Right ventricle myocardium inferior (tissue), 1 donor: ENCODE measurements at regions not wholly inside any gene's neighbourhood (a gene's known extent, or its start where the extent isn't known, plus 50 kb on each side); places are given as distances from the start of the nearest gene placed in this dataset.
"Not testable (repeated sequence)": the region's sequence is repeated elsewhere in the genome, so short reads cannot be mapped to it uniquely, and the experiment has no call there.

Experiments used
- ATAC-seq: fragments of 200-7000 bp; cut with Tn5 transposase; one replicate; pipeline ENCODE4 v1.9.1; 2020; ENCODE audit warnings: mild to moderate bottlenecking, moderate library complexity
- DNase-seq: peaks from one replicate; pipeline ENCODE4 v3.0.0; 2021; ENCODE audit errors: missing footprints
- intact Hi-C: fragments of 100-400 bp; cut with DNase I; formaldehyde crosslinking; loops from one replicate; pipeline ENCODE4 v1.11.0; 2022
- donor health status: DM: no; HTN: yes; CAD: no; lungs with severe emphysema.

GRCh38 chr6:81894788-81895271 lies 142.3 kb upstream of the TENT5A start:
- intact Hi-C loops, result loop anchor here (5.0 kb wide), 1 partner anchor 38 kb away; no protein-coding TSS in a partner anchor
- peak; percentile 96 for ATAC-seq
- peak; percentile 75 for DNase-seq

- intact Hi-C loops, result loop anchor here (5.0 kb wide), 1 partner anchor 37 kb away; no protein-coding TSS in a partner anchor
- ATAC-seq (peak; percentile 80), DNase-seq (no peak)
Measured at GRCh38 chr6:81894306-81894705, 141.8 kb upstream of the TENT5A start.

- intact Hi-C loops, result loop anchor here (5.0 kb wide), 1 partner anchor 36 kb away; no protein-coding TSS in a partner anchor
- DNase-seq (no peak), ATAC-seq (no peak)
Measured at GRCh38 chr6:81892891-81893290, 140.4 kb upstream of the TENT5A start.

GRCh38 chr6:81891874-81892273 lies 139.4 kb upstream of the TENT5A start:
- intact Hi-C loops, result loop anchor here (5.0 kb wide), 1 partner anchor 35 kb away; no protein-coding TSS in a partner anchor
- ATAC-seq, result no peak
- no peak for DNase-seq

GRCh38 chr6:81890846-81891245 lies 138.4 kb upstream of the TENT5A start:
- intact Hi-C loops, result loop anchor here (5.0 kb wide), 1 partner anchor 34 kb away; no protein-coding TSS in a partner anchor
- DNase-seq (no peak), ATAC-seq (no peak)

- no peak for DNase-seq
- no peak for ATAC-seq
- intact Hi-C loops, result loop anchor here (5.0 kb wide), 1 partner anchor 32 kb away; no protein-coding TSS in a partner anchor
Measured at GRCh38 chr6:81889377-81890053, 137.0 kb upstream of the TENT5A start.

GRCh38 chr6:81886909-81887308 lies 134.4 kb upstream of the TENT5A start:
- DNase-seq, intact Hi-C loops, ATAC-seq: not testable (repeated sequence)

GRCh38 chr6:81886157-81886556 lies 133.7 kb upstream of the TENT5A start:
- intact Hi-C loops, result no loop called here
- no peak for ATAC-seq
- no peak for DNase-seq

- intact Hi-C loops, result no loop called here
- no peak for ATAC-seq
- DNase-seq, result no peak
Measured at GRCh38 chr6:81881660-81882059, 129.2 kb upstream of the TENT5A start.

- peak; percentile 10 for ATAC-seq
- no peak for DNase-seq
- intact Hi-C loops, result no loop called here
Measured at GRCh38 chr6:81878479-81878878, 126.0 kb upstream of the TENT5A start.

- no peak for DNase-seq
- intact Hi-C loops, result no loop called here
- ATAC-seq, result no peak
Measured at GRCh38 chr6:81876971-81877370, 124.5 kb upstream of the TENT5A start.

GRCh38 chr6:81875782-81876293 lies 123.4 kb upstream of the TENT5A start:
- intact Hi-C loops, result no loop called here
- DNase-seq (no peak), ATAC-seq (no peak)

- DNase-seq, intact Hi-C loops, ATAC-seq: not testable (repeated sequence)
Measured at GRCh38 chr6:81869749-81870508, 117.4 kb upstream of the TENT5A start.

GRCh38 chr6:81865712-81866111 lies 113.2 kb upstream of the TENT5A start:
- intact Hi-C loops, result no loop called here
- ATAC-seq (no peak), DNase-seq (no peak)

GRCh38 chr6:81864124-81864523 lies 111.6 kb upstream of the TENT5A start:
- ATAC-seq (no peak), DNase-seq (no peak)
- intact Hi-C loops, result no loop called here

GRCh38 chr6:81863123-81863522 lies 110.6 kb upstream of the TENT5A start:
- DNase-seq, result no peak
- ATAC-seq, result peak; percentile 33
- intact Hi-C loops, result no loop called here

GRCh38 chr6:81861281-81861680 lies 108.8 kb upstream of the TENT5A start:
- no peak for DNase-seq
- intact Hi-C loops, result no loop called here
- no peak for ATAC-seq

- intact Hi-C loops, result loop anchor here (5.0 kb wide), 1 partner anchor 32 kb away; no protein-coding TSS in a partner anchor
Measured at GRCh38 chr6:81859884-81860283, 107.4 kb upstream of the TENT5A start.

GRCh38 chr6:81857812-81858211 lies 105.3 kb upstream of the TENT5A start:
- DNase-seq, result no peak
- peak; percentile 79 for ATAC-seq
- intact Hi-C loops, result loop anchor here (5.0 kb wide), 1 partner anchor 34 kb away; no protein-coding TSS in a partner anchor

More at GRCh38 chr6:81859884-81860283, 107.4 kb upstream of the TENT5A start:
- DNase-seq (no peak), ATAC-seq (peak; percentile 45)
